ENCODE measurements at regions not wholly inside any gene's neighbourhood (a gene's known extent, or its start where the extent isn't known, plus 50 kb on each side); places are given as distances from the start of the nearest gene placed in this dataset.

- TF ChIP-seq CTCF (IDR thresholded peaks at IDR 0.05) = no peak
- no peak for TF ChIP-seq POLR2A (IDR thresholded peaks at IDR 0.05)
Measured at GRCh38 chr4:8703401-8703696, 110.8 kb downstream of the CPZ start.
